MM.1S (cell line): ENCODE measurements at regions not wholly inside any gene's neighbourhood (a gene's known extent, or its start where the extent isn't known, plus 50 kb on each side); places are given as distances from the start of the nearest gene placed in this dataset.

Source experiments
- DNase-seq: peaks from one replicate; pipeline ENCODE4 v3.0.0-alpha.2; 2015
- H2AFZ ChIP-seq: fragments of 300-600 bp; sonication (generic); 2 replicates; pipeline ENCODE4 v1.6.0; 2016; ENCODE audit warnings: antibody characterized with exemption, low read length
- H3F3A ChIP-seq: fragments of 300-600 bp; sonication (generic); 2 replicates; pipeline ENCODE4 v1.6.1; 2016; ENCODE audit warnings: mild to moderate bottlenecking, antibody characterized with exemption, low read length, moderate library complexity, mixed read lengths; ENCODE audit not compliant: insufficient read depth
- H3K27ac ChIP-seq: fragments of 300-600 bp; sonication (generic); 2 replicates; pipeline ENCODE4 v1.5.1; 2016; ENCODE audit warnings: mild to moderate bottlenecking, low read length
- H3K27me3 ChIP-seq: fragments of 300-600 bp; sonication (generic); replicated peaks from 2 replicates; pipeline ENCODE4 v1.6.0; 2016; ENCODE audit warnings: low read length; ENCODE audit not compliant: insufficient read depth
- H3K36me3 ChIP-seq: fragments of 300-600 bp; sonication (generic); replicated peaks from 2 replicates; pipeline ENCODE4 v1.6.1; 2016; ENCODE audit warnings: mild to moderate bottlenecking, low read length, mixed read lengths; ENCODE audit not compliant: insufficient read depth
- H3K4me1 ChIP-seq: fragments of 300-600 bp; sonication (generic); 2 replicates; pipeline ENCODE4 v1.6.1; 2016; ENCODE audit warnings: low read length, mixed read lengths
- H3K4me2 ChIP-seq: fragments of 300-600 bp; sonication (generic); 2 replicates; pipeline ENCODE4 v1.6.0; 2016; ENCODE audit warnings: low read depth, low read length
- H3K4me3 ChIP-seq: fragments of 300-600 bp; sonication (generic); 2 replicates; pipeline ENCODE4 v1.5.1; 2016; ENCODE audit warnings: low read length, mixed read lengths
- H3K79me2 ChIP-seq: fragments of 300-600 bp; sonication (generic); 2 replicates; pipeline ENCODE4 v1.6.1; 2016; ENCODE audit warnings: mixed run types, low read length, mixed read lengths
- H3K9ac ChIP-seq: fragments of 300-600 bp; sonication (generic); 2 replicates; pipeline ENCODE4 v1.6.1; 2016; ENCODE audit warnings: low read length, mixed read lengths
- H3K9me2 ChIP-seq: fragments of 300-600 bp; sonication (generic); replicated peaks from 2 replicates; pipeline ENCODE4 v1.6.1; 2016; ENCODE audit warnings: mild to moderate bottlenecking, low read length, mixed read lengths; ENCODE audit not compliant: insufficient read depth
- H3K9me3 ChIP-seq: fragments of 300-600 bp; sonication (generic); replicated peaks from 2 replicates; pipeline ENCODE4 v1.6.1; 2016; ENCODE audit warnings: mild to moderate bottlenecking, low read length, mixed read lengths; ENCODE audit not compliant: insufficient read depth
- H4K20me1 ChIP-seq: fragments of 300-600 bp; sonication (generic); 2 replicates; pipeline ENCODE4 v1.6.1; 2016; ENCODE audit warnings: mild to moderate bottlenecking, low read length, moderate library complexity, mixed read lengths; ENCODE audit not compliant: insufficient read depth
- CTCF ChIP-seq: fragments of 300-600 bp; sonication (generic); IDR thresholded peaks from 2 replicates; pipeline ENCODE4 v1.5.1; 2016; ENCODE audit warnings: antibody characterized with exemption, low read length, mixed read lengths
- EZH2 ChIP-seq: fragments of 300-600 bp; sonication (generic); optimal IDR thresholded peaks from 2 replicates; pipeline ENCODE3; 2017; ENCODE audit warnings: low read depth, mild to moderate bottlenecking, antibody characterized with exemption, low read length, mixed read lengths
- EZH2phosphoT487 ChIP-seq: fragments of 300-600 bp; sonication (generic); IDR thresholded peaks from 2 replicates; pipeline ENCODE4 v1.6.1; 2018; ENCODE audit warnings: antibody characterized with exemption, low read length

GRCh38 chr17:77810536-77810935, 148.0 kb upstream of the TNRC6C start:
- no peak for TF ChIP-seq EZH2phosphoT487
- TF ChIP-seq EZH2: no peak
- TF ChIP-seq CTCF: no peak
- H3K27ac ChIP-seq: no peak overlapping the region
- H3K36me3 ChIP-seq: no peaks in the 10 kb centered on the region

GRCh38 chr17:77811521-77811920, 147.0 kb upstream of the TNRC6C start:
- no peaks in the 10 kb centered on the region for H3K36me3 ChIP-seq
- no peaks in the 10 kb centered on the region for H3K9me3 ChIP-seq
- H4K20me1 ChIP-seq: no peaks in the 10 kb centered on the region
- no peak for TF ChIP-seq CTCF
- no peak for TF ChIP-seq EZH2phosphoT487
- TF ChIP-seq EZH2: no peak
- peaks cover 37% of the 10 kb centered on the region for H3K27me3 ChIP-seq
- no peak overlapping the region for H2AFZ ChIP-seq
- no peak overlapping the region for H3K9ac ChIP-seq
- no peaks in the 10 kb centered on the region for H3F3A ChIP-seq
- DNase-seq: no peak
- H3K4me3 ChIP-seq: no peak overlapping the region
- H3K79me2 ChIP-seq: no peaks in the 10 kb centered on the region
- no peaks in the 10 kb centered on the region for H3K9me2 ChIP-seq
- no peak overlapping the region for H3K27ac ChIP-seq
- no peaks in the 10 kb centered on the region for H3K4me1 ChIP-seq
- H3K4me2 ChIP-seq: no peak overlapping the region

More at GRCh38 chr17:77810536-77810935, 148.0 kb upstream of the TNRC6C start:
- no peak for DNase-seq
- H3K27me3 ChIP-seq: peaks cover 47% of the 10 kb centered on the region
- H2AFZ ChIP-seq: no peak overlapping the region
- H3K4me2 ChIP-seq: no peak overlapping the region
- no peaks in the 10 kb centered on the region for H3F3A ChIP-seq
- H3K4me3 ChIP-seq: no peak overlapping the region
- no peaks in the 10 kb centered on the region for H3K9me3 ChIP-seq
- no peaks in the 10 kb centered on the region for H3K9me2 ChIP-seq
- no peaks in the 10 kb centered on the region for H3K79me2 ChIP-seq
- H3K4me1 ChIP-seq: no peaks in the 10 kb centered on the region
- H4K20me1 ChIP-seq: no peaks in the 10 kb centered on the region
- no peak overlapping the region for H3K9ac ChIP-seq

GRCh38 chr17:77814091-77814772, 144.3 kb upstream of the TNRC6C start:
- H3K36me3 ChIP-seq: no peaks in the 10 kb centered on the region
- H2AFZ ChIP-seq: no peak overlapping the region
- no peak overlapping the region for H3K4me2 ChIP-seq
- H3K27me3 ChIP-seq: peaks cover 14% of the 10 kb centered on the region; the same call in 1 of the 2 replicates
- H3K9me2 ChIP-seq: no peaks in the 10 kb centered on the region
- no peaks in the 10 kb centered on the region for H3K4me1 ChIP-seq
- no peaks in the 10 kb centered on the region for H3F3A ChIP-seq
- no peak for DNase-seq
- TF ChIP-seq CTCF (no peak), EZH2phosphoT487 (no peak), EZH2 (no peak)
- H3K9ac ChIP-seq: no peak overlapping the region
- no peaks in the 10 kb centered on the region for H3K9me3 ChIP-seq
- no peaks in the 10 kb centered on the region for H4K20me1 ChIP-seq
- H3K4me3 ChIP-seq: no peak overlapping the region
- H3K27ac ChIP-seq: no peak overlapping the region
- H3K79me2 ChIP-seq: no peaks in the 10 kb centered on the region
